GM12892 (cell line): ENCODE measurements at regions not wholly inside any gene's neighbourhood (a gene's known extent, or its start where the extent isn't known, plus 50 kb on each side); places are given as distances from the start of the nearest gene placed in this dataset.

Source experiments
- DNase-seq: peaks from one replicate; pipeline ENCODE4 v3.0.0; 2011; ENCODE audit not compliant: insufficient read length
- FAIRE-seq: peaks from 2 replicates; lab custom pipeline; 2011; peaks lifted over from hg19 to GRCh38; lab: Jason Lieb, UNC
- POLR2A ChIP-seq: IDR thresholded peaks from 2 replicates; pipeline ENCODE4 v1.6.1; 2011; ENCODE audit warnings: low read depth, low read length, control low read depth
- POLR2AphosphoS5 ChIP-seq: IDR thresholded peaks from 2 replicates; pipeline ENCODE4 v1.6.1; 2011; ENCODE audit warnings: low read depth, low read length, control low read depth
- TAF1 ChIP-seq: IDR thresholded peaks from 2 replicates; pipeline ENCODE4 v1.6.1; 2011; ENCODE audit warnings: low read depth, mild to moderate bottlenecking, control low read depth, low read length, borderline replicate concordance

DNA sequence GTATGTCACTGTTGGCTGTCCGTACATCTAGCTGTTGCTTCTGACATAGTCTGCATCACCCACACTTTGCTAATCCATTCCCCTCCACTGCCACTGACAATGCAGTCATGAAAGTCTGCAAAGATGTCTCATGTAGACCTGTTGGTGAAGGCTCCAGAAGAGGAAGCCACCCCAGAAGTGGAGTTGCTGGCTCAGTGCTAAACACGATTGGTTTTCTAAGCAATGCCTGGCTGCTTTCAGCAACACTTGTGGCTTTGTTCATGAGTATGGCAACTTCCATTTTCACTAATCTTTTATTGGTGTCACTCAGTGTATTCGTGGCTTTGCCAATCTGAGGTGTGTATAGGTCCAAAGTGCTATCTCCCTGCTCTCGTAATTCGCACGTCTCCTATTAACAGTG lies 288.1 kb downstream of the GADD45G start:
- TF ChIP-seq POLR2A (no peak), POLR2AphosphoS5 (no peak), TAF1 (no peak)
- no peak for DNase-seq
- no peak for FAIRE-seq

- no peak for DNase-seq
- no peak for FAIRE-seq
- TF ChIP-seq POLR2A = no peak
- TF ChIP-seq TAF1 = no peak
- TF ChIP-seq POLR2AphosphoS5 = no peak
Observed at GRCh38 chr9:89893886-89894285, 289.1 kb downstream of the GADD45G start.

GRCh38 chr9:89896806-89897340 lies 292.1 kb downstream of the GADD45G start:
- FAIRE-seq = no peak

GRCh38 chr9:89899573-89899972 lies 294.8 kb downstream of the GADD45G start:
- DNase-seq (no peak), FAIRE-seq (no peak)
- no peak for TF ChIP-seq POLR2AphosphoS5
- TF ChIP-seq POLR2A = no peak
- no peak for TF ChIP-seq TAF1

More at GRCh38 chr9:89896806-89897340, 292.1 kb downstream of the GADD45G start:
- no peak for DNase-seq
- TF ChIP-seq POLR2A (no peak), TAF1 (no peak), POLR2AphosphoS5 (no peak)

GRCh38 chr9:89901920-89902319 lies 297.1 kb downstream of the GADD45G start:
- FAIRE-seq (no peak), DNase-seq (no peak)
- TF ChIP-seq TAF1 = no peak
- no peak for TF ChIP-seq POLR2A
- TF ChIP-seq POLR2AphosphoS5 = no peak

- FAIRE-seq (no peak), DNase-seq (no peak)
- TF ChIP-seq POLR2AphosphoS5 = no peak
- no peak for TF ChIP-seq TAF1
- TF ChIP-seq POLR2A = no peak
Observed at GRCh38 chr9:89902450-89903140, 297.8 kb downstream of the GADD45G start.

DNA sequence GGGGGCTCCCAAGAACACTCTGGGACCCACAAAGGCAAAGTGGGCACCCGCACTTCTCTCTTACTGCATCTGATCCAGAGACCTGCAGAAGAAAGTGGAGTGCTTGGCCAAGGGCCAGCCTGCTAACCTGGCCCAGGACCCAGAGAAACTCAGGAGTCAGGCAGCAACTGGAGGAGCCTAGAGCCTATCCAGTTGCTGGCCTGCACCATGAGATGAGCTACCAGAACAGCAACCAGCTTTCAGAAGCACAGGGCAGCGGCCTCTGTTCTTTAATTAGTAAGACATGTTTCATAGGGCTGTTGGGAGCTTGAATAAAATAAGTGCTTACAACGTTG lies 298.3 kb downstream of the GADD45G start:
- DNase-seq (no peak), FAIRE-seq (no peak)
- TF ChIP-seq POLR2A = no peak

DNA sequence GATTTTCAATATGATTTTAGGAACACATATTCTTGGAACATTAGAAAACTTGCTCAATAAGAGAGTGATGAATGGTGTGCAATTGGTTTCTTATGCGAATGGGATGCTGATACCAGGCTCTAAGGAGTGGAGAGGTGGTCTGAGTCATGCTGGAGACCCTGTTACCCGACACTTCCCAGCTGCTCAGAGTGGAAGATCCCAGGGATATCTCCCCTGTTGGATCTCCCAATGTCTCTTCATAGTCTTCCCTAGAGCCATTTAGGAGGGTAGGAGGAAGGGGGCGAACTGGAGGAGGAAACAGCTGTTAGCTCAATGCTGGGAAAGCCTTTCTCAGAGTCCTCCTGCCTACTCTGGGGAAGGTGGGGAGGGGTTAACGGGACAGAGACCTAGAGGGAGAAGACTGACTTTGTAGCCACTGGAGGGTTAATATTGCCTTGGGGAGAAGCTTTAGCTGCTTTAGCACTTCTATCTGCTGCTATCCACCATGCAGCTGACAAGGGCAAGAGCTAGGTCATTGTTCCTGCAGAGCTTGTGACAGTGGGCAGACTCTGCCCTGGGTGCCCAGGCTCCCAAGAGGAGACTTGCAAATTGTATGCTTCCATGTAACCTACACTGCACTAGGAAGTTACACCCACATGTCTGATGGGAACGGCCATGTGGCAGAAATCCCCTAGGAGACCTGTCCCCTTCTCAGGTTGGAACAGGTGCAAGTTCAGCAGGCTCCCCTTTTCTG lies 301.0 kb downstream of the GADD45G start:
- TF ChIP-seq TAF1 = no peak
- no peak for TF ChIP-seq POLR2AphosphoS5
- TF ChIP-seq POLR2A = no peak
- no peak for FAIRE-seq
- DNase-seq = no peak

DNA sequence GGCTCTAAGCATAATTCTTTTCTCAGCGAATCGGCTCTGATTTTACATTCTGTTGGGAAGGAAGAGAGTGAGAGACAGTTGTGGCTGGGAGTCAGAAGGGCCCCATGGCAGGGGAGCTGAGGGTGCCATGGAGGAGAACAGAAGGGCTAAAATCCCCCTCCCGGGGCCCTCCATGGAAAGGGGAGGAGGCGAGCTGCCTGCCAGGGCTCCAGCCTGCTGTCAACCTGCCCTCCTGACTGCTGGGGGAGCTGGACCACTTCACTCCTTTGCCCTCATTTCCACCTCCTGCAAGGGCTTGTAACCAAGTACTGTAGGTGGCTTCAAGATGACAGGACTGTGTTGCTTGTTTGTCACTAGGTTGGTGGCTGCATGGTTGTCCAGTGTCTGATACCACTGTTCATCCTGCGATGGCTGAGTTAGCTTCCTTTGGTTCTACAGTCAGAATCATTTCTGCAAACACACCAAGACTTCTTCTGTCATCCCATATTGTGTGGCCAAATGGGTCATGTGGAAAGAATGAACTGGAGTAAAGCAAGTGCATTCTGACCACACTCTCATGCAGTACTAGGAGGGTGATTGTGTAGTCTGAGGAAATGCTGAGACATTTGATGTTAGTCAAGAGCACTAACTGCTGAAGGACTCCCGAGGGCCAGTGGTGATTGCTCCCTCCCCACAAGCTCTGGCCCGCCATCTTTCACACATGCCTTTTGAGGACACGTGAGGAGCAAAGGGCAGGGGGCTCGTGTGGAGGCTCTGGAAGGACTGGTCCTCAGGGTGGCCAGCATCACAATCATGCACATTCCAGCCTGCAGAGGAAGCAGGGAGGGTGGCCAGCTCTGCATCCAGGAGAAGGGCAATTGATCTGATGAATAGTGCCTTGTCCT lies 307.2 kb downstream of the GADD45G start:
- FAIRE-seq (no peak), DNase-seq (no peak)

DNA sequence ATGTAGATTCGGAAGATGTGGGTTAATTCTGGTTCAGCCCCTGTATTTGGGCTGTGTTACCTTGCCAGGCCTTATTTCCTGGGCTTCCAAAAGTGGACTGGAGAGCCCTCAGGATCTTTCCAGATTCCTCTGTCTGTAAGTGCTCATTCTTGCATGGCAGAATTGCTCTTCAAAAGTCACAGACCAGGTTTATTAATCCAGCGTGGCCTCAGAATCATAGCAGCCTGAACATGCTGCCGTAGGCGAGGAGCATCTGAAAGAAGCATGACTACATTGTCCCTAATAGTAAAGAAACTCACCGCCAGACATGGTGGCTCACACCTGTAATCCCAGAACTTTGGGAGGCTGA lies 307.8 kb downstream of the GADD45G start:
- DNase-seq (no peak), FAIRE-seq (no peak)
- TF ChIP-seq POLR2A (no peak), POLR2AphosphoS5 (no peak), TAF1 (no peak)

More for the DNA sequence above, 307.2 kb downstream of the GADD45G start:
- TF ChIP-seq POLR2AphosphoS5 (no peak), POLR2A (no peak), TAF1 (no peak)

DNA sequence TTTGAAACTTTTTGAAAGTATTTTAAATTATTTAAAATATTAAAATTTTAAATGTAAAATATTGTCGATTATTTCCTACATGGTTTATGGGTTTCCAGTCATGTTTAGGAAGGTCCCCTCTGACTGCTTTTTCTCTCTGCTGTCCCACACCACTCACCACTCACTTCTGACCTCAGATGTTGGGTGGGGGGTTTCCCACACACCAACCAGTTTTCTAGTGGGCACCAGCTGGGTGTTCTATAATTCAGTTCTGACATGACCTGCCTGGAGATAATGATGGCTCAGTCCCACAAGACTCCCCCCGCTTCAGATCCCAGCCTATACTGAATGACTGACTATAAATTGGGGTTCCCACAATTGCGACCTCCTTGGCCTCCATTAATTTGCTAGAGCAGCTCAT lies 310.4 kb downstream of the GADD45G start:
- no peak for TF ChIP-seq POLR2A
- no peak for TF ChIP-seq POLR2AphosphoS5
- TF ChIP-seq TAF1 = no peak
- no peak for FAIRE-seq
- DNase-seq = no peak
